OCI-LY1 (cell line): ENCODE measurements at regions not wholly inside any gene's neighbourhood (a gene's known extent, or its start where the extent isn't known, plus 50 kb on each side); places are given as distances from the start of the nearest gene placed in this dataset.

Source experiments
- H2AFZ ChIP-seq: fragments of 200-600 bp; sonication (generic), shearing (Covaris generic); 2 replicates; pipeline ENCODE4 v1.6.0; 2014; ENCODE audit warnings: antibody characterized with exemption, mild to moderate bottlenecking, low read length
- H3F3A ChIP-seq: fragments of 200-600 bp; sonication (generic), shearing (Covaris generic); 2 replicates; pipeline ENCODE4 v1.6.0; 2014; ENCODE audit warnings: mild to moderate bottlenecking, antibody characterized with exemption, low read length, moderate library complexity; ENCODE audit not compliant: insufficient read depth
- H3K27ac ChIP-seq: fragments of 200-600 bp; sonication (generic); 2 replicates; pipeline ENCODE4 v1.5.1; 2014; ENCODE audit warnings: low read length, mixed run types, mild to moderate bottlenecking, low read depth; ENCODE audit not compliant: poor library complexity, severe bottlenecking
- H3K27me3 ChIP-seq: fragments of 200-600 bp; sonication (generic); 2 replicates; pipeline ENCODE4 v1.6.0; 2014; ENCODE audit warnings: antibody characterized with exemption, mild to moderate bottlenecking, low read length, moderate library complexity; ENCODE audit not compliant: insufficient read depth
- H3K36me3 ChIP-seq: fragments of 200-600 bp; sonication (generic); 2 replicates; pipeline ENCODE4 v1.6.1; 2014; ENCODE audit warnings: mild to moderate bottlenecking, antibody characterized with exemption, low read length, moderate library complexity, mixed read lengths; ENCODE audit not compliant: insufficient read depth
- H3K4me1 ChIP-seq: fragments of 200-600 bp; sonication (generic); 2 replicates; pipeline ENCODE4 v1.5.1; 2014; ENCODE audit warnings: mild to moderate bottlenecking, low read length, moderate library complexity; ENCODE audit not compliant: insufficient read depth, severe bottlenecking
- H3K4me2 ChIP-seq: fragments of 200-600 bp; sonication (generic), shearing (Covaris generic); 2 replicates; pipeline ENCODE4 v1.6.1; 2014; ENCODE audit warnings: low read length
- H3K4me3 ChIP-seq: fragments of 200-600 bp; sonication (generic); 2 replicates; pipeline ENCODE4 v1.5.1; 2014; ENCODE audit warnings: low read length, low read depth, mild to moderate bottlenecking, mixed read lengths; ENCODE audit not compliant: poor library complexity, severe bottlenecking
- H3K79me2 ChIP-seq: fragments of 200-600 bp; shearing (Covaris generic); 2 replicates; pipeline ENCODE4 v1.6.1; 2016; ENCODE audit warnings: mixed run types, low read length, mixed read lengths; ENCODE audit not compliant: insufficient read depth
- H3K9ac ChIP-seq: fragments of 200-600 bp; sonication (generic), shearing (Covaris generic); 2 replicates; pipeline ENCODE4 v1.6.1; 2014; ENCODE audit warnings: mild to moderate bottlenecking, low read length, mixed read lengths
- H3K9me2 ChIP-seq: fragments of 200-600 bp; sonication (generic), shearing (Covaris generic); 2 replicates; pipeline ENCODE4 v1.6.1; 2014; ENCODE audit warnings: low read depth, mild to moderate bottlenecking, low read length, mixed read lengths
- H3K9me3 ChIP-seq: fragments of 200-600 bp; shearing (Covaris generic); 2 replicates; pipeline ENCODE4 v1.6.1; 2014; ENCODE audit warnings: low read length, mixed read lengths
- H4K20me1 ChIP-seq: fragments of 200-600 bp; sonication (generic), shearing (Covaris generic); 2 replicates; pipeline ENCODE4 v1.6.0; 2016; ENCODE audit warnings: mild to moderate bottlenecking, low read length; ENCODE audit not compliant: insufficient read depth
- EZH2 ChIP-seq: fragments of 200-600 bp; sonication (generic), shearing (Covaris generic); IDR thresholded peaks from 2 replicates; pipeline ENCODE4 v1.8.0; 2017; ENCODE audit warnings: borderline replicate concordance, mixed run types, mild to moderate bottlenecking, antibody characterized with exemption, low read length, moderate library complexity, mixed read lengths
- TF ChIP-seq, protein P1 (sequence below): fragments of 200-600 bp; sonication (generic), shearing (Covaris generic); IDR thresholded peaks from 2 replicates; pipeline ENCODE4 v1.5.1; 2017; ENCODE audit warnings: mild to moderate bottlenecking, antibody characterized with exemption, low read length, moderate library complexity, mixed read lengths

DNA sequence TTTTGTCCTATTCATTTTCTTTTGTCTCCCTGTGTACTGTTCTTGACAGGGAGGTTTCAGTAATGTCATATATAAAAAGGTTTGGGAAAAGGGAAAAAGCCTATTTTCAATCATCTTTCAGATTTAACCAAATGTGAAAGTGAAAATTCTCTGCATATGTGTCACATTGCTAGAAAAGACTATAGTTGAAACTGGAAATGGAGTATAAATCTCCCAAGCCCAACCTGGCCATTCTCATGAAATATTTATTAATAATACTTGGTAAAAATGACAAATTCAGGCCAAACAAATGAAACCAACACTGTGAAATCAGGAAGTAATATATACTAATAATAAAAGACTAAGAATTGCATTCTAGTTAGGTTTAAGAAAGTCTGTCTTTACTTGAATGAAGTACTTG lies 1129.2 kb downstream of the SLC16A7 start:
- Histone ChIP-seq H3K27ac (no peak overlapping the region), H2AFZ (no peak overlapping the region), H3K36me3 (no peaks in the 10 kb centered on the region), H4K20me1 (no peaks in the 10 kb centered on the region), H3F3A (no peaks in the 10 kb centered on the region), H3K4me1 (no peaks in the 10 kb centered on the region), H3K79me2 (no peaks in the 10 kb centered on the region), H3K9ac (no peak overlapping the region), H3K27me3 (no peaks in the 10 kb centered on the region), H3K9me2 (no peaks in the 10 kb centered on the region), H3K4me3 (no peak overlapping the region), H3K9me3 (no peaks in the 10 kb centered on the region), H3K4me2 (no peak overlapping the region)
- TF ChIP-seq, protein P1, sequence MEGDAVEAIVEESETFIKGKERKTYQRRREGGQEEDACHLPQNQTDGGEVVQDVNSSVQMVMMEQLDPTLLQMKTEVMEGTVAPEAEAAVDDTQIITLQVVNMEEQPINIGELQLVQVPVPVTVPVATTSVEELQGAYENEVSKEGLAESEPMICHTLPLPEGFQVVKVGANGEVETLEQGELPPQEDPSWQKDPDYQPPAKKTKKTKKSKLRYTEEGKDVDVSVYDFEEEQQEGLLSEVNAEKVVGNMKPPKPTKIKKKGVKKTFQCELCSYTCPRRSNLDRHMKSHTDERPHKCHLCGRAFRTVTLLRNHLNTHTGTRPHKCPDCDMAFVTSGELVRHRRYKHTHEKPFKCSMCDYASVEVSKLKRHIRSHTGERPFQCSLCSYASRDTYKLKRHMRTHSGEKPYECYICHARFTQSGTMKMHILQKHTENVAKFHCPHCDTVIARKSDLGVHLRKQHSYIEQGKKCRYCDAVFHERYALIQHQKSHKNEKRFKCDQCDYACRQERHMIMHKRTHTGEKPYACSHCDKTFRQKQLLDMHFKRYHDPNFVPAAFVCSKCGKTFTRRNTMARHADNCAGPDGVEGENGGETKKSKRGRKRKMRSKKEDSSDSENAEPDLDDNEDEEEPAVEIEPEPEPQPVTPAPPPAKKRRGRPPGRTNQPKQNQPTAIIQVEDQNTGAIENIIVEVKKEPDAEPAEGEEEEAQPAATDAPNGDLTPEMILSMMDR, result no peak
- TF ChIP-seq EZH2, result no peak

DNA sequence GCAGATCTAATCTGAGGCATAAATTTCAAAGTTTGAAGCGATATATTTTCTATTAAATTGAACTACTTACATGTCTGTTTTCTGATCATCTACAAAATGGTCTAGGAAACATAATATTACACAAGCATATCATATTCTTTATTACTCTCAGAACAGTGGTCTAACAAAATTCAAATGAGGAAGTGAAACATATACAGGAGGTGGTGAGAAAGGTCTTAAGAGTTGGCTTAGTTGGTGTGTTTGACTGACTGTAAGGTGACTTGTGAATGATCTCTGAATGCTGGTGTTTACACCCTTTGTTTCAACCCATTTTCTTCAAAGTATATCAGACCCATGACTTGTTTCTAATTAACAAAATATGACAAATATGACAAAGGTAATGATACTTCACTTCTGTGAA lies 1156.8 kb downstream of the SLC16A7 start:
- Histone ChIP-seq H3K27ac (no peak overlapping the region), H2AFZ (no peak overlapping the region), H3K4me2 (no peak overlapping the region), H3K9ac (no peak overlapping the region), H3K4me1 (no peaks in the 10 kb centered on the region), H3F3A (no peaks in the 10 kb centered on the region), H3K27me3 (no peaks in the 10 kb centered on the region), H3K9me3 (no peaks in the 10 kb centered on the region), H4K20me1 (no peaks in the 10 kb centered on the region), H3K9me2 (no peaks in the 10 kb centered on the region), H3K79me2 (no peaks in the 10 kb centered on the region), H3K36me3 (no peaks in the 10 kb centered on the region), H3K4me3 (no peak overlapping the region)
- no peak for TF ChIP-seq EZH2
- TF ChIP-seq, protein P1, result no peak

DNA sequence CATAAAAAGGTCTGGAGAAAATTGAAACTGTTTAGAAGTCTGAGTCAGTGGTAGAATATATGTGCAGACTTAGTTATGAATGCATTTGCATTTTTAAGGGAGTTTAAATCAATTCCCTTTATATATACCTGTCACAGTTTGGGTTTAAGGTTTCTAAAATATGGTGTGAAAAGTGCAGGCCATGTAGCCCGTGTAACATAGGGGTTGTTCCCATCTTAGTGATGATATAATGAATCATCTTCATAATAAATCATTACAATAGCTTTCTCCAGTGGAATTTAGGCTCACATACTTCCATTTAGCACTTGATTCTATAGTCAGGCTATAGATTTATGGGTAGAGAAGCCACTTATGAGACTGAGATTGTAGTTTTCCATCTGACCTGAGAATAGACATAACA lies 1162.4 kb downstream of the SLC16A7 start:
- no peak overlapping the region for H3K4me3 ChIP-seq
- H4K20me1 ChIP-seq, result no peaks in the 10 kb centered on the region
- no peaks in the 10 kb centered on the region for H3K4me1 ChIP-seq
- TF ChIP-seq EZH2, result no peak
- TF ChIP-seq, protein P1, result no peak
- H2AFZ ChIP-seq, result no peak overlapping the region
- no peaks in the 10 kb centered on the region for H3K9me2 ChIP-seq
- no peaks in the 10 kb centered on the region for H3K36me3 ChIP-seq
- no peaks in the 10 kb centered on the region for H3K79me2 ChIP-seq
- no peaks in the 10 kb centered on the region for H3K27me3 ChIP-seq
- no peak overlapping the region for H3K4me2 ChIP-seq
- no peak overlapping the region for H3K9ac ChIP-seq
- no peaks in the 10 kb centered on the region for H3K9me3 ChIP-seq
- no peak overlapping the region for H3K27ac ChIP-seq
- no peaks in the 10 kb centered on the region for H3F3A ChIP-seq
